HepG2 (cell line): ENCODE measurements at regions not wholly inside any gene's neighbourhood (a gene's known extent, or its start where the extent isn't known, plus 50 kb on each side); places are given as distances from the start of the nearest gene placed in this dataset.

Experiments
- IRF2 ChIP-seq: IDR thresholded peaks from 2 replicates; pipeline ENCODE4 v1.6.1; 2018; ENCODE audit warnings: missing genetic modification reagents, missing compliant biosample characterization
- KDM2A ChIP-seq: sonication (generic); formaldehyde crosslinking; IDR thresholded peaks from 2 replicates; pipeline ENCODE4 v1.4.0; 2020; ENCODE audit warnings: low read depth, missing genetic modification reagents, borderline replicate concordance
- MED13 ChIP-seq: sonication (generic); formaldehyde crosslinking; IDR thresholded peaks from 2 replicates; pipeline ENCODE4 v1.5.0; 2020; ENCODE audit warnings: missing genetic modification reagents
- PRPF4 ChIP-seq: fragments of 200-400 bp; formaldehyde crosslinking; IDR thresholded peaks from 2 replicates; pipeline ENCODE4 v1.6.1; 2016; ENCODE audit warnings: low read length, low read depth; ENCODE audit not compliant: poor library complexity, severe bottlenecking
- RARA ChIP-seq: IDR thresholded peaks from 2 replicates; pipeline ENCODE4 v1.6.1; 2016; ENCODE audit warnings: missing genetic modification reagents, missing compliant biosample characterization
- SATB2 ChIP-seq: sonication (generic); formaldehyde crosslinking; IDR thresholded peaks from 2 replicates; pipeline ENCODE4 v1.5.0; 2020; ENCODE audit warnings: missing genetic modification reagents
- TMF1 ChIP-seq: sonication (generic); formaldehyde crosslinking; IDR thresholded peaks from 2 replicates; pipeline ENCODE4 v1.8.1; 2022; ENCODE audit warnings: low read depth, missing genetic modification reagents
- TP53 ChIP-seq: sonication (generic); formaldehyde crosslinking; conservative IDR thresholded peaks from 2 replicates; pipeline ENCODE4 v1.4.0; 2020; ENCODE audit warnings: missing genetic modification reagents
- ZFP1 ChIP-seq: IDR thresholded peaks from 2 replicates; pipeline ENCODE4 v1.6.1; 2016
- ZNF136 ChIP-seq: sonication (generic); formaldehyde crosslinking; IDR thresholded peaks from 2 replicates; pipeline ENCODE4 v1.8.1; 2022; ENCODE audit warnings: low read depth, mild to moderate bottlenecking, moderate library complexity, missing genetic modification reagents
- ZNF224 ChIP-seq: sonication (generic); formaldehyde crosslinking; IDR thresholded peaks from 2 replicates; pipeline ENCODE4 v1.5.0; 2020; ENCODE audit warnings: mild to moderate bottlenecking, missing genetic modification reagents
- ZNF230 ChIP-seq: sonication (generic); formaldehyde crosslinking; IDR thresholded peaks from 2 replicates; pipeline ENCODE4 v1.4.0; 2020; ENCODE audit warnings: mild to moderate bottlenecking, missing genetic modification reagents
- ZNF326 ChIP-seq: sonication (generic); formaldehyde crosslinking; IDR thresholded peaks from 2 replicates; pipeline ENCODE4 v1.4.0; 2020; ENCODE audit warnings: missing genetic modification reagents, borderline replicate concordance
- ZNF33A ChIP-seq: sonication (generic); formaldehyde crosslinking; IDR thresholded peaks from 2 replicates; pipeline ENCODE4 v1.5.1; 2020; ENCODE audit warnings: missing genetic modification reagents, mild to moderate bottlenecking, moderate library complexity, borderline replicate concordance
- ZNF468 ChIP-seq: sonication (generic); formaldehyde crosslinking; IDR thresholded peaks from 2 replicates; pipeline ENCODE4 v1.8.0; 2022; ENCODE audit warnings: mild to moderate bottlenecking, moderate library complexity, missing genetic modification reagents
- ZNF510 ChIP-seq: sonication (generic); formaldehyde crosslinking; IDR thresholded peaks from 2 replicates; pipeline ENCODE4 v1.4.0; 2020; ENCODE audit warnings: low read depth, mild to moderate bottlenecking, missing genetic modification reagents
- ZNF746 ChIP-seq: sonication (generic); formaldehyde crosslinking; IDR thresholded peaks from 2 replicates; pipeline ENCODE4 v1.8.0; 2022; ENCODE audit warnings: mild to moderate bottlenecking, missing genetic modification reagents
- ZNF781 ChIP-seq: sonication (generic); formaldehyde crosslinking; IDR thresholded peaks from 2 replicates; pipeline ENCODE4 v1.5.1; 2020; ENCODE audit warnings: borderline replicate concordance, mild to moderate bottlenecking, missing genetic modification reagents; ENCODE audit errors: not compliant biosample characterization
- ZZZ3 ChIP-seq: sonication (generic); formaldehyde crosslinking; IDR thresholded peaks from 2 replicates; pipeline ENCODE4 v1.4.0; 2020; ENCODE audit warnings: missing genetic modification reagents, mild to moderate bottlenecking, borderline replicate concordance
- TF ChIP-seq, protein P1 (sequence below): sonication (generic); formaldehyde crosslinking; IDR thresholded peaks from 2 replicates; pipeline ENCODE4 v1.4.0; 2020; ENCODE audit warnings: missing genetic modification reagents; ENCODE audit errors: not compliant biosample characterization
- TF ChIP-seq, protein P2 (sequence below): IDR thresholded peaks from 2 replicates; pipeline ENCODE4 v1.6.1; 2016; ENCODE audit warnings: mild to moderate bottlenecking
- TF ChIP-seq, protein P3 (sequence below): IDR thresholded peaks from 2 replicates; pipeline ENCODE4 v1.6.1; 2016; ENCODE audit warnings: mild to moderate bottlenecking, missing biosample characterization, missing genetic modification reagents
- TF ChIP-seq, protein P4 (sequence below): sonication (generic); formaldehyde crosslinking; IDR thresholded peaks from 2 replicates; pipeline ENCODE4 v1.4.0; 2020; ENCODE audit warnings: missing genetic modification reagents, borderline replicate concordance

DNA sequence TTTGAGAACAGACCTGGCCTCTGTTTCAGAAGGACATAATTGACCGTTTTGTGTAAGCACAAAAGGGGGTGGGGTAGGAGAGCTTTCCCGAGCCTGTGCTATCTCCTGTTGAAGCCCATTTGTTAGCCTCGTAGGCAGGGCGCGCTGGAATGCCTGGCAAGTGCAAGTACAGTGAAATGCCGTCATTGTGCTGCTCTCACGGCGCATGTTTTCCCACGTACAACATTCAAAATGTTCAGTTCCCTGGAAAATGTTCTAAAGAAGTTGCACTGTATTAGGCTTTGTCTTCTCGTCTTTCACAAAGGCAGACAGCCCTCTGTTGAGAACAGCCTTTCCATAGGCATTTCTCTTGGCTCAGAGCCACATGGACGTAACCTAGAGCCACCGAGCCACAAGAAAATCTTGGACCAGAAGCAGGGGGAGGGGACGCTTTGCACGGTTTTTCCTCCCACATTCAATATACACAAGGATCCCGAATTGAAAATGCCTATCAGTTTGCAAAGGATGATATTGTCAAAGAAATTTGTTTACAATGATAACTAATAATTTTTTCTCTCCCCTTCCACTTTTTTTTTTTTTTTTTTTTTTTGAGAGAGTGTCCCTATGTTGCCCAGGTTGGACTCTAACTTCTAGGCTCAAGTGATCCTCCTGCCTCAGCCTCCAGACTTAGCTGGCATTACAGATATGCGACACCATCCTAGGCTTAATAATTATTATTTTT is 54.6 kb upstream of the RAPGEF2 start (continued):
- TF ChIP-seq ZNF326 (CRISPR knock-in tag) (no peak), ZNF746 (CRISPR knock-in tag) (no peak), ZNF468 (CRISPR knock-in tag) (no peak), ZFP1 (CRISPR knock-in tag) (no peak), ZNF224 (CRISPR knock-in tag) (no peak), ZNF510 (CRISPR knock-in tag) (no peak), RARA (CRISPR knock-in tag) (no peak), PRPF4 (no peak), ZNF33A (CRISPR knock-in tag) (no peak), SATB2 (CRISPR knock-in tag) (no peak), MED13 (CRISPR knock-in tag) (no peak), TP53 (no peak), ZZZ3 (no peak), ZNF781 (CRISPR knock-in tag) (no peak), TMF1 (no peak), KDM2A (peak; percentile 51; the same call in 1 of the 2 replicates), IRF2 (CRISPR knock-in tag) (no peak), ZNF136 (no peak), ZNF230 (CRISPR knock-in tag) (no peak)
- TF ChIP-seq, protein P1, sequence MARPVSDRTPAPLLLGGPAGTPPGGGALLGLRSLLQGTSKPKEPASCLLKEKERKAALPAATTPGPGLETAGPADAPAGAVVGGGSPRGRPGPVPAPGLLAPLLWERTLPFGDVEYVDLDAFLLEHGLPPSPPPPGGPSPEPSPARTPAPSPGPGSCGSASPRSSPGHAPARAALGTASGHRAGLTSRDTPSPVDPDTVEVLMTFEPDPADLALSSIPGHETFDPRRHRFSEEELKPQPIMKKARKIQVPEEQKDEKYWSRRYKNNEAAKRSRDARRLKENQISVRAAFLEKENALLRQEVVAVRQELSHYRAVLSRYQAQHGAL (CRISPR knock-in tag), result no peak
- TF ChIP-seq, protein P2, sequence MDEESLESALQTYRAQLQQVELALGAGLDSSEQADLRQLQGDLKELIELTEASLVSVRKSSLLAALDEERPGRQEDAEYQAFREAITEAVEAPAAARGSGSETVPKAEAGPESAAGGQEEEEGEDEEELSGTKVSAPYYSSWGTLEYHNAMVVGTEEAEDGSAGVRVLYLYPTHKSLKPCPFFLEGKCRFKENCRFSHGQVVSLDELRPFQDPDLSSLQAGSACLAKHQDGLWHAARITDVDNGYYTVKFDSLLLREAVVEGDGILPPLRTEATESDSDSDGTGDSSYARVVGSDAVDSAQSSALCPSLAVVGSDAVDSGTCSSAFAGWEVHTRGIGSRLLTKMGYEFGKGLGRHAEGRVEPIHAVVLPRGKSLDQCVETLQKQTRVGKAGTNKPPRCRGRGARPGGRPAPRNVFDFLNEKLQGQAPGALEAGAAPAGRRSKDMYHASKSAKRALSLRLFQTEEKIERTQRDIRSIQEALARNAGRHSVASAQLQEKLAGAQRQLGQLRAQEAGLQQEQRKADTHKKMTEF (CRISPR knock-in tag), result peak; percentile 53
- TF ChIP-seq, protein P3, sequence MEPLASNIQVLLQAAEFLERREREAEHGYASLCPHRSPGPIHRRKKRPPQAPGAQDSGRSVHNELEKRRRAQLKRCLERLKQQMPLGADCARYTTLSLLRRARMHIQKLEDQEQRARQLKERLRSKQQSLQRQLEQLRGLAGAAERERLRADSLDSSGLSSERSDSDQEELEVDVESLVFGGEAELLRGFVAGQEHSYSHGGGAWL, result no peak
- TF ChIP-seq, protein P4, sequence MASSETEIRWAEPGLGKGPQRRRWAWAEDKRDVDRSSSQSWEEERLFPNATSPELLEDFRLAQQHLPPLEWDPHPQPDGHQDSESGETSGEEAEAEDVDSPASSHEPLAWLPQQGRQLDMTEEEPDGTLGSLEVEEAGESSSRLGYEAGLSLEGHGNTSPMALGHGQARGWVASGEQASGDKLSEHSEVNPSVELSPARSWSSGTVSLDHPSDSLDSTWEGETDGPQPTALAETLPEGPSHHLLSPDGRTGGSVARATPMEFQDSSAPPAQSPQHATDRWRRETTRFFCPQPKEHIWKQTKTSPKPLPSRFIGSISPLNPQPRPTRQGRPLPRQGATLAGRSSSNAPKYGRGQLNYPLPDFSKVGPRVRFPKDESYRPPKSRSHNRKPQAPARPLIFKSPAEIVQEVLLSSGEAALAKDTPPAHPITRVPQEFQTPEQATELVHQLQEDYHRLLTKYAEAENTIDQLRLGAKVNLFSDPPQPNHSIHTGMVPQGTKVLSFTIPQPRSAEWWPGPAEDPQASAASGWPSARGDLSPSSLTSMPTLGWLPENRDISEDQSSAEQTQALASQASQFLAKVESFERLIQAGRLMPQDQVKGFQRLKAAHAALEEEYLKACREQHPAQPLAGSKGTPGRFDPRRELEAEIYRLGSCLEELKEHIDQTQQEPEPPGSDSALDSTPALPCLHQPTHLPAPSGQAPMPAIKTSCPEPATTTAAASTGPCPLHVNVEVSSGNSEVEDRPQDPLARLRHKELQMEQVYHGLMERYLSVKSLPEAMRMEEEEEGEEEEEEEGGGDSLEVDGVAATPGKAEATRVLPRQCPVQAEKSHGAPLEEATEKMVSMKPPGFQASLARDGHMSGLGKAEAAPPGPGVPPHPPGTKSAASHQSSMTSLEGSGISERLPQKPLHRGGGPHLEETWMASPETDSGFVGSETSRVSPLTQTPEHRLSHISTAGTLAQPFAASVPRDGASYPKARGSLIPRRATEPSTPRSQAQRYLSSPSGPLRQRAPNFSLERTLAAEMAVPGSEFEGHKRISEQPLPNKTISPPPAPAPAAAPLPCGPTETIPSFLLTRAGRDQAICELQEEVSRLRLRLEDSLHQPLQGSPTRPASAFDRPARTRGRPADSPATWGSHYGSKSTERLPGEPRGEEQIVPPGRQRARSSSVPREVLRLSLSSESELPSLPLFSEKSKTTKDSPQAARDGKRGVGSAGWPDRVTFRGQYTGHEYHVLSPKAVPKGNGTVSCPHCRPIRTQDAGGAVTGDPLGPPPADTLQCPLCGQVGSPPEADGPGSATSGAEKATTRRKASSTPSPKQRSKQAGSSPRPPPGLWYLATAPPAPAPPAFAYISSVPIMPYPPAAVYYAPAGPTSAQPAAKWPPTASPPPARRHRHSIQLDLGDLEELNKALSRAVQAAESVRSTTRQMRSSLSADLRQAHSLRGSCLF, result no peak
